Transverse colon (tissue), 4 donors: ENCODE measurements at regions not wholly inside any gene's neighbourhood (a gene's known extent, or its start where the extent isn't known, plus 50 kb on each side); places are given as distances from the start of the nearest gene placed in this dataset.

Experiments used
- DNase-seq: peaks from one replicate; pipeline ENCODE4 v3.0.0-alpha.2; 2019
- H3K27ac ChIP-seq, 4 donors: fragments of 200-600 bp; sonication (generic); 2 replicates each; pipeline ENCODE4 v1.5.1; 2016 to 2018; ENCODE audit warnings: inconsistent platforms in 4 of 4
- H3K27me3 ChIP-seq: fragments of 200-600 bp; sonication (generic); 2 replicates; pipeline ENCODE4 v1.5.1; 2017; ENCODE audit warnings: inconsistent platforms
- H3K36me3 ChIP-seq, 4 donors: fragments of 200-600 bp; sonication (generic); 2 replicates each; pipeline ENCODE4 v1.5.1; 2017 to 2019; ENCODE audit warnings: inconsistent platforms in 4 of 4
- H3K4me1 ChIP-seq, 4 donors: fragments of 200-600 bp; sonication (generic); 2 replicates each; pipeline ENCODE4 v1.5.1; 2017 to 2020; ENCODE audit warnings: inconsistent platforms in 4 of 4
- H3K4me3 ChIP-seq, 4 donors: fragments of 200-600 bp; sonication (generic); 1 replicate in 1 of 4; 2 replicates in 3 of 4; pipeline versions ENCODE4 v1.5.1 to v1.6.1; 2017 to 2019; ENCODE audit warnings: inconsistent platforms in 4 of 4
- H3K9me3 ChIP-seq, 2 donors: fragments of 200-600 bp; sonication (generic); 2 replicates each; pipeline ENCODE4 v1.5.1; 2017 to 2019; ENCODE audit warnings: inconsistent platforms in 2 of 2
- EP300 ChIP-seq: sonication (generic); formaldehyde crosslinking; IDR thresholded peaks from one replicate; pipeline ENCODE4 v1.6.1; 2017; ENCODE audit warnings: antibody characterized with exemption, low read depth
- POLR2A ChIP-seq: fragments of 450-650 bp; IDR thresholded peaks from one replicate; pipeline ENCODE4 v1.6.1; 2016; ENCODE audit warnings: antibody characterized with exemption, mild to moderate bottlenecking, moderate library complexity
- POLR2AphosphoS5 ChIP-seq, 3 donors: sonication (generic); formaldehyde crosslinking; IDR thresholded peaks; one replicate each; pipeline ENCODE4 v1.6.1; 2016; ENCODE audit warnings: antibody characterized with exemption in 3 of 3
- WGBS, 2 donors: methylation state at CpG; one replicate each; pipeline ENCODE4 v1.1.5; 2018; ENCODE audit warnings: low coverage in 1 of 2; 5-methylcytosine and 5-hydroxymethylcytosine counted together
- in situ Hi-C, 4 donors: fragments of 200-750 bp; cut with MboI; loops; one replicate each; pipeline versions ENCODE4 v1.15.0 to v1.15.1; 2017; ENCODE audit warnings: low sequenced_read_pairs in 3 of 4, low pct_ligation_motif_present in 1 of 4, low pct_unique_long_range_greater_than_20kb in 1 of 4
- intact Hi-C: fragments of 100-400 bp; cut with DNase I; formaldehyde crosslinking; loops from one replicate; pipeline ENCODE4 v1.15.1; 2023; ENCODE audit warnings: low total_unique reads
- TF ChIP-seq, protein P1 (sequence below), 5 experiments: fragments of 200-600 bp in 3 of 5; fragments of 450-650 bp in 2 of 5; sonication (generic) in 3 of 5; IDR thresholded peaks; 1 replicate in 2 of 5; 2 replicates in 3 of 5; pipeline ENCODE4 v1.5.1; 2016 to 2017; ENCODE audit warnings: antibody characterized with exemption in 5 of 5, inconsistent platforms in 3 of 5, mild to moderate bottlenecking in 2 of 5, moderate library complexity in 1 of 5

DNA sequence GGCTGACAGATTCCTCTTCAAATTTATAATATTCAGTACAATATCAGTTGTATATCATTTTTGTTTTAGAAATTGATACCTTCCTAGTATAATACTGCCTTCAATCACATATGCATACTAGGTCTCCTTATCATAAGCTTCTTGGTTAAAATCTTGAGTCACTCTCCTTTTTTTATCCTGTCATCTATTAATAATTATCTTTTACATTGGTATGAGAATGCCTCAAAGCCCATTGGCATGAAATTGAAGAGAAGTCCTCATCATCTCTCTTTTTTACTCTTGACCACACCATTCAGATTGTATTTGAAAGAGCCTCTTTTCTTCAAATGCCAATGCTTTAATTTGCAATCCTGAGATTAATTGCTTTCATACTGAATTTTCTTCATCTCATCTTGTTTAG, 810.3 kb downstream of the BRINP1 start:
- no peak for DNase-seq
- Histone ChIP-seq H3K27ac (no peak overlapping the region), H3K4me1 (no peaks in the 10 kb centered on the region), H3K27me3 (no peaks in the 10 kb centered on the region), H3K4me3 (no peak overlapping the region), H3K36me3 (no peaks in the 10 kb centered on the region), H3K9me3 (no peaks in the 10 kb centered on the region)
- in situ Hi-C loops: no loop called here
- intact Hi-C loops: no loop called here
- no peak for TF ChIP-seq EP300

DNA sequence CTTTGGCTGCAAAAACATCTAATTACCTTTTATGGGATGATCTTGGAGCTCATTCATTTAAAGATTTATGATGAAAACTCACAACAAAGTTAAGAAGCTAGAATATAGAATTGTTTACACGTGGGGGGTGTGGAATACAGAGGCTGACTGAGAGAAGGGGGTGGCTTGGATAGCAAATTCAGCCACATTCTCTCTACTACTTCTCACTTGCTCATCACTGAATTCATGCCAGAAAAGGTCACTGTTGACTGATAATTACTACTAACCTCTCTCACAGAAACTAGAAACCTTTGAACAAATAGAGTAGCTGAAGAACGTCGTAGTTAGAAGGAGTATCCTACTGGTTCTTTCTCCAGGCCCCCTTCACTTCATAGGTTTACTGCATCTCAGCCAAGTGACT, 808.2 kb downstream of the BRINP1 start:
- H3K27me3 ChIP-seq: no peaks in the 10 kb centered on the region
- in situ Hi-C loops: no loop called here
- intact Hi-C loops: no loop called here
- 58 to 65% methylated on average over 3 of the region's 3 CpGs for WGBS, 2 donors
- no peak overlapping the region for H3K4me3 ChIP-seq
- H3K9me3 ChIP-seq: no peaks in the 10 kb centered on the region
- H3K27ac ChIP-seq: no peak overlapping the region
- no peaks in the 10 kb centered on the region for H3K36me3 ChIP-seq
- no peak for DNase-seq
- no peaks in the 10 kb centered on the region for H3K4me1 ChIP-seq
- TF ChIP-seq POLR2AphosphoS5 (IDR thresholded peaks at IDR 0.05) (no peak), POLR2A (no peak), EP300 (no peak)
- TF ChIP-seq, protein P1, sequence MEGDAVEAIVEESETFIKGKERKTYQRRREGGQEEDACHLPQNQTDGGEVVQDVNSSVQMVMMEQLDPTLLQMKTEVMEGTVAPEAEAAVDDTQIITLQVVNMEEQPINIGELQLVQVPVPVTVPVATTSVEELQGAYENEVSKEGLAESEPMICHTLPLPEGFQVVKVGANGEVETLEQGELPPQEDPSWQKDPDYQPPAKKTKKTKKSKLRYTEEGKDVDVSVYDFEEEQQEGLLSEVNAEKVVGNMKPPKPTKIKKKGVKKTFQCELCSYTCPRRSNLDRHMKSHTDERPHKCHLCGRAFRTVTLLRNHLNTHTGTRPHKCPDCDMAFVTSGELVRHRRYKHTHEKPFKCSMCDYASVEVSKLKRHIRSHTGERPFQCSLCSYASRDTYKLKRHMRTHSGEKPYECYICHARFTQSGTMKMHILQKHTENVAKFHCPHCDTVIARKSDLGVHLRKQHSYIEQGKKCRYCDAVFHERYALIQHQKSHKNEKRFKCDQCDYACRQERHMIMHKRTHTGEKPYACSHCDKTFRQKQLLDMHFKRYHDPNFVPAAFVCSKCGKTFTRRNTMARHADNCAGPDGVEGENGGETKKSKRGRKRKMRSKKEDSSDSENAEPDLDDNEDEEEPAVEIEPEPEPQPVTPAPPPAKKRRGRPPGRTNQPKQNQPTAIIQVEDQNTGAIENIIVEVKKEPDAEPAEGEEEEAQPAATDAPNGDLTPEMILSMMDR (IDR thresholded peaks at IDR 0.05): no peak

DNA sequence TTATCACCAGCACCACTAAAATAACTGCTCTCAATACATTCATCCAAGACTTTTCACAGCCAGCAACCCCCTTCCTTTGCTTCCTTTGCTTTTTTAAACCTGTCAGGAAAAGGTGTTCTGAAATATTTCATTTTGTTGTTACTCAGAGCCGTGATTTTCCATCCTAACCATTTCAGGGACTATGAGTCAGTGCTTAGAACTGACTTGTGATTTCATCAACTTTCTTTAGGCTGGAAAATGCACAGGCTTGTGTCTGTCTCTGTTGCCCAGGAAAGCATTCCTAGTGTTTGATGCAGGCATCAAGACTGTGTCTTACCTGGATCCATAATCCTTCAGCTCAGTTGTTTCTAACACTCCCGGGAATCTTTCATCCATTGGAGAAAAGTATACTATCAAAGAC, 805.6 kb downstream of the BRINP1 start:
- TF ChIP-seq, protein P1 (IDR thresholded peaks at IDR 0.05): no peak
- TF ChIP-seq EP300 (no peak), POLR2AphosphoS5 (IDR thresholded peaks at IDR 0.05) (no peak), POLR2A (no peak)
- H3K4me1 ChIP-seq: no peaks in the 10 kb centered on the region
- DNase-seq: no peak
- H3K4me3 ChIP-seq: no peak overlapping the region
- H3K36me3 ChIP-seq: no peaks in the 10 kb centered on the region
- no peaks in the 10 kb centered on the region for H3K27me3 ChIP-seq
- no peaks in the 10 kb centered on the region for H3K9me3 ChIP-seq
- 72% methylated on average over 2 of the region's 2 CpGs; no CpG with 5 or more reads in 1 of the 2 donors for WGBS, 2 donors
- no peak overlapping the region for H3K27ac ChIP-seq
- intact Hi-C loops (no loop called here), in situ Hi-C loops (no loop called here)

DNA sequence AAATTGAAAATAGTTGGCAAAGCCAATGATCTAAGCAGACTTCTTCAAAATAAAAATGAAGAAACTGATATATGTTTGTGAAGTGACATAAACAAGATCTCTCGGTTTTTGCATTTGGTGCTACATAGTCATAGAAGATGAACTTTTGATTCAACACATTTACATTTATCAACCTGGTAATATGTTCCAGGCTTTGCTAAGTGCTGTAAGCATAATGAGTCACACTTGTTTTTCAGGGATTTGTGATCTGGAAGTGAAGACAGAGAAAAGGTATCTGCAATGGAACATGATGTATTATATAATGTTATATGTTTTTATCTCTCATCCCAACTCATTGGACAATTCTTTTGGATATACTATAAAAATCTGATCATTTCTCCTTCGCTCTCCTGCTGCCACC, 801.4 kb downstream of the BRINP1 start:
- TF ChIP-seq, protein P1 (IDR thresholded peaks at IDR 0.05): no peak
- TF ChIP-seq POLR2A: no peak
- no peak for TF ChIP-seq EP300
- no peak for TF ChIP-seq POLR2AphosphoS5 (IDR thresholded peaks at IDR 0.05)
- Histone ChIP-seq H3K36me3 (no peaks in the 10 kb centered on the region), H3K27me3 (no peaks in the 10 kb centered on the region), H3K9me3 (no peaks in the 10 kb centered on the region), H3K4me3 (no peak overlapping the region), H3K27ac (no peak overlapping the region), H3K4me1 (no peaks in the 10 kb centered on the region)
- intact Hi-C loops: no loop called here
- no peak for DNase-seq
- WGBS, 2 donors: 79 to 90% methylated on average over 2 of the region's 2 CpGs
- in situ Hi-C loops: no loop called here

DNA sequence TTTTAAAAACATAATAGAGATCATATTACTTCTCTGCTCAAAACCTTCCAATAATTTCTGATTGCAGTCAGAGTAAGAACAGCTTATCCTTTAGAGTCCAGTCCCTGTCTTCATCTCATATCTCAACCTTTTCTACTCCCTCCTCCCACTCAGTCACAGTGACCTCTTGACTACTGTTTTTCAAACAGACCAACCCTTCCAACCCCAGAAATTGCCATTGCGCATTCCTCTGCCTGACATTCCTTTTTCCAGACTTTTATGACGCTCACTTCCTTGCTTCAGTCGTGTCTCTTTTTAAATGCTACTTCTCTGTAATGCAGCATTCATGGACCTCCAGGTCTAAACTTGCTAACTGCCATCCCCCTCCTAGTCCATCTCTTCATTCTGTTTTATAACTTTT, 800.5 kb downstream of the BRINP1 start:
- in situ Hi-C loops (no loop called here), intact Hi-C loops (no loop called here)
- no peak for TF ChIP-seq POLR2A
- TF ChIP-seq POLR2AphosphoS5 (IDR thresholded peaks at IDR 0.05): no peak
- TF ChIP-seq, protein P1 (IDR thresholded peaks at IDR 0.05): no peak
- TF ChIP-seq EP300: no peak

More for the DNA sequence above, 800.5 kb downstream of the BRINP1 start:
- DNase-seq: no peak
- Histone ChIP-seq H3K36me3 (no peaks in the 10 kb centered on the region), H3K27me3 (no peaks in the 10 kb centered on the region), H3K9me3 (no peaks in the 10 kb centered on the region), H3K4me3 (no peak overlapping the region), H3K27ac (no peak overlapping the region), H3K4me1 (no peaks in the 10 kb centered on the region)
- WGBS, 2 donors: 46 to 70% methylated on average over 3 of the region's 3 CpGs
